RCC 7860 (cell line): ENCODE measurements at regions not wholly inside any gene's neighbourhood (a gene's known extent, or its start where the extent isn't known, plus 50 kb on each side); places are given as distances from the start of the nearest gene placed in this dataset.

ENCODE experiments used
- DNase-seq: peaks from one replicate; pipeline ENCODE4 v3.0.0-alpha.2; 2015; ENCODE audit warnings: low spot score
- FAIRE-seq: peaks from 2 replicates; lab custom pipeline; 2012; peaks lifted over from hg19 to GRCh38; lab: Jason Lieb, UNC

GRCh38 chr14:30786701-30787100, 87.7 kb upstream of the COCH start:
- no peak for FAIRE-seq
- no peak for DNase-seq

GRCh38 chr14:30790827-30791226, 83.5 kb upstream of the COCH start:
- no peak for FAIRE-seq

GRCh38 chr14:30791522-30792351, 82.6 kb upstream of the COCH start:
- no peak for DNase-seq
- no peak for FAIRE-seq

More at GRCh38 chr14:30790827-30791226, 83.5 kb upstream of the COCH start:
- DNase-seq = no peak

GRCh38 chr14:30796707-30797106, 77.7 kb upstream of the COCH start:
- FAIRE-seq (no peak), DNase-seq (no peak)

- DNase-seq (no peak), FAIRE-seq (no peak)
Measured at GRCh38 chr14:30798516-30798915, 75.8 kb upstream of the COCH start.

- DNase-seq (no peak), FAIRE-seq (no peak)
Measured at GRCh38 chr14:30798961-30799360, 75.4 kb upstream of the COCH start.

- FAIRE-seq = no peak
- DNase-seq = no peak
Measured at GRCh38 chr14:30799933-30800332, 74.4 kb upstream of the COCH start.

GRCh38 chr14:30803185-30803584, 71.2 kb upstream of the COCH start:
- DNase-seq (no peak), FAIRE-seq (no peak)

- DNase-seq (no peak), FAIRE-seq (no peak)
Measured at GRCh38 chr14:30805284-30805683, 69.1 kb upstream of the COCH start.

- no peak for FAIRE-seq
- DNase-seq = peak; percentile 23
Measured at GRCh38 chr14:30808576-30808975, 65.8 kb upstream of the COCH start.

- DNase-seq (no peak), FAIRE-seq (no peak)
Measured at GRCh38 chr14:30813216-30813615, 61.1 kb upstream of the COCH start.

- no peak for DNase-seq
- no peak for FAIRE-seq
Measured at GRCh38 chr14:30820674-30821073, 53.7 kb upstream of the COCH start.

GRCh38 chr14:30822080-30822571, 52.2 kb upstream of the COCH start:
- FAIRE-seq (no peak), DNase-seq (no peak)
